NCI-H2196 treated with DMSO at 0.1 percent for 48 hours (cell line): ENCODE measurements at regions not wholly inside any gene's neighbourhood (a gene's known extent, or its start where the extent isn't known, plus 50 kb on each side); places are given as distances from the start of the nearest gene placed in this dataset.

Experiments used
- DNase-seq: peaks from one replicate; lab custom pipeline; 2025; ENCODE audit not compliant: unreplicated experiment; lab: John Stamatoyannopoulos, UW

DNA sequence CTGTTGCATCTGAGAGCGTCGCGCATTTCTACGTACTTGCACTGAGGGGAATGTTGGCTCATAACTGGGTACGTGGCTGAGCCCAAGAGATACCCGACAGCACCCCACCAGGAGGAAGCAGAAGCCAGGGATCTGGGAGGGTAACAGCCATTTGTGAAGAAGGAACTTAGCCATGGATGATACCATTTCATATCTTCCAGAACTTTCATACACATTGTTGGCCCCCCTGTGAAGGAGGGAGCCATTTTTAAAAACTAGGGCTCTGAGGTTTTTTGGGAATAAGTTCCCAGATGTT lies 101.4 kb upstream of the SLC44A1 start:
- no peak for DNase-seq

DNA sequence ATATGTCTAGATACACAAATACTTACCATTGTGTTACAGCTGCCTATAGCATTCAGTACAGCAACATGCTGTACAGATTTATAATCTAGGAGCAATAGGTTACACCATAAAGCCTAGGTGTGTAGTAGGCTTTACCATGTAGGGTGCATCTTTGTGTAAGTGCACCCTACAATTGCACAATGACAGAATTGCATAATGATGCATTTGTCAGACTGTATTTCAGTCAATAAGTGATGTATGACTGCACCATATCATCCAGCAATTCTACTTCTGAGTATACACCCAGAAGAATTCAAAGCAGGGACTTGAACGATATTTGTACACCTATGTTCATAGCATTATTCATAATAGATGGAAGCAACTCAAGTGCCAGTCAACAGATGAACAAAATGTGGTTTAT lies 100.4 kb upstream of the SLC44A1 start:
- DNase-seq = no peak

GRCh38 chr9:105144841-105145240 lies 99.6 kb upstream of the SLC44A1 start:
- no peak for DNase-seq

DNA sequence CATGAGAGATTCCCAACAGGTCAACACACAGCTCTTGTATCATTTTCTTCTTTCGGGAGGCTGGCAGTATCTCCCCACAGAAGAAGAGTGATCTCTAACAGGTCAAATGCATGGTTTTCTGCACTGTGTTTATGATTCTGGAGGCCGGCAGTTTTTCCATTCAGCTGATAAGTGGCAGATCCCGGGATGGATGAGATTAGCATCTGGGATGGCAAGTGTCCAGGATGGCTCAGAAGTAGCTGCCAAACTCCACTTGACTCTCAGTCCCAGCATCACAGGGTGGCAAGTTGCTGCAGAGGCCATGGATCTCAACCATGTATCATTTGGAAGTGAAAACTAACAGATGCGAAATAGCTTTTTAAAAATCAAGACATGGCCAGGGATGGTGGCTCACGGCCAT lies 97.8 kb upstream of the SLC44A1 start:
- no peak for DNase-seq

- DNase-seq = no peak
These were observed 97.2 kb upstream of the SLC44A1 start for GRCh38 chr9:105147110-105147871.

GRCh38 chr9:105148328-105149006 lies 96.0 kb upstream of the SLC44A1 start:
- DNase-seq = no peak

- no peak for DNase-seq
These were observed 93.3 kb upstream of the SLC44A1 start for GRCh38 chr9:105150991-105151685.

- no peak for DNase-seq
These were observed 92.8 kb upstream of the SLC44A1 start for GRCh38 chr9:105151686-105151995.

DNA sequence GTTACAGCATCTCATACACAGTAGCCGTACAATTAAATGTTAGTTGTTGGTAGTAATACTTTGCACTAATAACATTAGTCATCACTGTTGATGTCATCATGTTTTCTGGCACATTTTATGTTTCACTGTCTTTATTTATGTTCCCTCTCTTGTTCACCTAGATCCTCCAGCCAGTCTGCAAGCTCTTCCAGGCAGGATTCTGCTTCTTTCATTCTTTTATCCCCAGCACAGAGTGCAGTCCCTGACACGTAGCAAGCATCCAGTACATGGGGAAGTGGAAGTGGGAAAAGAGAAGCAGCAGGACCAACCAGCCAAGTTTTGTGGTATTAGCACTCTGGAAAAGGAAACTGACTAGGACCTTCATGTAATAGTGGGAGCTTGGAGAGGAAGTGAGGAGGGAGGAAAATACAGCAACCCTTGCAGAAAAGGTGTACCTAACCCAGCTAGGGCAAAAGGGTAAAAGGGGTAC lies 89.7 kb upstream of the SLC44A1 start:
- DNase-seq = no peak

DNA sequence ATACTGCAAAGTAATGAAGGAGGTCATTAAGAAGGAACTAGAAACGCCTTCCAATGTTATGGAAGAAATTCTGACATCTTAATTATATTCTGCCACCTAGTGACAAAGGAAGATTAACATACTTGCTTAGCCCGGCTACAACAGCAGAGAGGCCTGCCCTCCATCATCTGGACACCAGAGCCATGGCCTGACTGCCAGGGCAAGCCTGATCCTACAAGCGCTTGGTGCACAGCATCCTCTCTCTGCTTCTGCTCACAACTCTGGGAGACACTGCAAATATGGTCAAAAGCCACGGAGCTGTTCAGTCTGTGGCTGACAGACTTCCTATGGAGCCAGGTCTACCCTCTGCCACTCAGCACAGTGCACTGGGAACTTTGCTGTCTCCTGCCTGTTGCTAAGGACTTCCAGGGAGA lies 87.3 kb upstream of the SLC44A1 start:
- DNase-seq = peak; percentile 47

DNA sequence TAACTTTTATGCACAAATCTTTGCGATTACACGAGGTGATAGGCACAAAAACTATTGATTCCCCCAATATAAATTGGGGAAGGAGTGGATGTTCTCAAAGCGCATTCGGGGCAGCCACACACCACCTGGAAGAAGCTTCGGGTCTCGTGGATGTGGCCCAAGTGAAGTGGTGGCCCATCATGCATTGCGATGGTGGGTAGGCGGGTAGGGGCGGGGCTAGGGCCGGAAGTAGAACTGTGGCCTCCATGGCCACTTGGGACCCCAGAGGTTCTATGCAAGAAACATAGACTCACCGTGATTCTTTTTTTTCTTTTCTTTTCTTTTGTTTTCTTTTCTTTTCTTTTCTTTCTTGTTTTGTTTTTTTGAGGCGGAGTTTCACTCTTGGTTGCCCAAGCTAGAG lies 86.4 kb upstream of the SLC44A1 start:
- DNase-seq = no peak

DNA sequence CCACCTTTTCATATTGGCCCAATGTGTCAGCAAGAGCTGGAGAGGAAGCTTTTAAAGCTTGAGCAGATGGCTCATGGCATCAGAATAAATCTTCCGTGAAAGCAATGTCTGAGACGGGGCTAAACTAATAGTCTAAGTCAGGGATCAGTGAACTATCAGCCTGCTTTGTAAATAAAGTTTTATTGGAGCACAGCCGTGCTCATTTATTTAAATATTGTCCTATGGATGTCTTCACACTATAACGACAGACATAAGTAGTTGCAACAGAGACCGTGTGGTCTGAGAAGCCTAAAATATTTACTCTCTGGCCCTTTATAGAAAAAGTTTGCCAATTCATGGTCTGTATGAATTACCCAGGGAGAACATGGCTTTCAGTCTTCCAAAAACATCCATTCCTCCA lies 85.6 kb upstream of the SLC44A1 start:
- DNase-seq = no peak

- DNase-seq = no peak
These were observed 75.6 kb upstream of the SLC44A1 start for GRCh38 chr9:105168870-105169319.

DNA sequence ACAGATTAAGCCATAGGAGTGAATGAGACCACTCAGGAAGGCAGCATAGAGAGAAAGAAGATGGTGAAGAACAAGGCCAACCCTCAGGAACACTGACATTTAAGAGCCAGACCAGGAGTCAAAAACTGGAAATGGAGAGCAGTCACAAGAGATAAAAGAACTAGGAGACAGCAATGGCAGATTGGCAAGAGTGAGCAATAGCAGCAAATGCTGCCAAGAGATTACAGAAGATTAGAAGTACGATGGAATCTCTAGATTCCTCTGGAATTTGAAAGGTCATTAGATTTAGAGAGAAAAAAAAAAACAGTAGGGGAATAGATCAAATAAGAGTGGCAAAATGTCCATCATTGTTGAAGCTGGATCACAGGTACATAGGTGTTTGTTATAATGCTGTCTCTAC lies 73.4 kb upstream of the SLC44A1 start:
- DNase-seq = no peak

DNA sequence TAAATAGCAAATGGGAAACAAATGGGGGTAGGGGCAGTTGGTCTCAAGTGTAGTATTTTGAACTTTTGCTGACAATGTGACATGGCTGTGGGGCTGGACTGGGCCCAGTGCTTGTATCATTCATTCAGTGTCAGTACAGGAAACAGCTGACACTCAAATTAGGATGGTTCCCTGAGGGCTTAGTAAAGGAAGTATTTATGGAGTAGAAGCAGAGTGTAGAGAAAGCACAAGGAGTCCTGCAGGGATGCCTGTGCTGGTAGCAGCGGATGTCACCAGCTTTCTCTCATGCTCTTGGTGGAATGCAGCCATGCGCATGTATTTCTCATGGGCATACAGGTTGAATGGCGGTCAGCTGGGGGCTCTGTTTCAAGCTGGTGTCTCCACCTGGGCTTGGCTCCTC lies 72.9 kb upstream of the SLC44A1 start:
- DNase-seq = no peak

DNA sequence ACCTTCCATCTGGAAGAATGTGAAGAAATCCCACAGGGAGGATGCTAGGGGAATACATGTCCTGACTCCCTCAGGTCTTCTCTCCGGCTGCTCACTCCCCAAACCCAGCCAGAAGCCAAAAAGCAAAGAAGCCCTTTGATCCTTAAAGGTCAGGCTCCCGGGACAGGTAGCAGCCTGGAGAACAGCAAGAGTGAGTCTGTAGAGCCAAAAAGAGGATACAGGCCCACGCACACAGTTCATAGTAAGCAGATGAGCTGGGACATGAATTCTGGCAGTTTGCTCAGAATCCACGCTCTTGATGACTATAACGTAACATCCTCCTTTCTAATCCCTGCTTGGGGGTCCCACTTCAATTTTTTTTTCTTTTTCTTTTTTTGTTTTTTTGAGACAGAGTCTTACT lies 72.0 kb upstream of the SLC44A1 start:
- DNase-seq = no peak

- DNase-seq = no peak
These were observed 71.1 kb upstream of the SLC44A1 start for GRCh38 chr9:105173306-105173705.

DNA sequence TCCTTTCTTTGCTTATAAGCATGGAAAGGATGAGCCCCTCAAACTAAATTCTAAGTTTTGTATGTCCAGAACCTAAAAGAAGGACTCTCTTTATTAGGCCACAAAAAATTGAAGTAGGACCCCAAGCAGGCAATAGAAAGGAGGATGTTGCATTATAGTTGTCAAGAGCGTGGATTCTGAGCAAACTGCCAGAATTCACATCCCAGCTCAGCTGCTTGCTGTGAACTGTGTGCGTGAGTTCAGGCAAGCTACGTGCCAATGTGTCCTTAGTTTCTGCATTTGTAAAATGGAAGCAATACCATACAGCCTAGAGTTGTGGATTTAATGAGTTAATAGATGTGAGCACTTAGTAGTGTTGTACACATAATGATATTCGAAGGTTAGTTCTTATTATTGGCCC lies 70.6 kb upstream of the SLC44A1 start:
- DNase-seq = no peak

GRCh38 chr9:105176194-105176593 lies 68.3 kb upstream of the SLC44A1 start:
- DNase-seq = no peak

GRCh38 chr9:105178076-105178475 lies 66.4 kb upstream of the SLC44A1 start:
- DNase-seq = no peak

DNA sequence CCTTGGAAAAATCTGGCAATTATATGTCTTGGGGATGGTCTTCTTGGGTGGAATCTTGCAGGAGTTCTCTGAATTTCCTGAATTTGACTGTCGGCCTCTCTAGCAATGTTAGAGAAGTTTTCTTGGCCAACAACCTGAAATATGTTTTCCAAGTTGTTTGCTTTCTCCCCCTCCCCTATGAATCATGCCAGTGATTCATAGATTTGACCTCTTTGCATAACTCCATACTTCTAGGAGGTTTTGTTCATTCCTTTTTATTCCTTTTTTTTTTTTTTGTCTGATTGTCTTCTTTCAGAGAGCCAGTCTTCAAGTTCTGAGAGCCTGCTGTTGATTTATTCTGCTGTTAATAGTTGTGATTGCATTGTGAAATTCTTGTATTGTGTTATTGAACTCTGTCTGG lies 56.7 kb upstream of the SLC44A1 start:
- no peak for DNase-seq

DNA sequence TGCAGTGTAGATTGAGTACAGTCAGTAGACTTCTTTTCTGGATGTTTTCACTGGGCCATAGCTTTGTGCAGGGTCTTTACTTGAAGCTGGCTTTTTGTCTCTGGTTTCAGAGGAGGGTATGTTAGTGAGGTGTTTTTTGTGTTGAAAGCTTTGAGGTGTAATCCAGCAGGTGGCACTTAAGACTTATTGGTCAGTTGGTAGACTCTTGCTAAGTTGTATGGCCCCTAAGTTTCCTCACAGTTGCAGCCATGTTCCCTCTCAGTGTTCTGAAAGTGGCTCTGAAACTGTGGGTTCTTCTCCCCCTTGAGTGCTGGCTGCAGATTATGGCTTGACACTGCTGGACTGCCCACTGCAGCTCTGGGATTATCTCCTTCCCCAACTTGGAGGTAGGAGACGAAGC lies 55.7 kb upstream of the SLC44A1 start:
- DNase-seq = no peak
